HL-60/S4 (cell line): ENCODE measurements at regions not wholly inside any gene's neighbourhood (a gene's known extent, or its start where the extent isn't known, plus 50 kb on each side); places are given as distances from the start of the nearest gene placed in this dataset.

ENCODE experiments used
- in situ Hi-C: fragments of 300-500 bp; cut with MboI; formaldehyde crosslinking; loops from 2 replicates; pipeline ENCODE4 v1.14.3; 2022; ENCODE audit warnings: low sequenced_read_pairs

GRCh38 chr7:46168671-46169383, 247.8 kb upstream of the IGFBP3 start:
- in situ Hi-C loops = no loop called here

GRCh38 chr7:46168231-46168630, 247.2 kb upstream of the IGFBP3 start:
- in situ Hi-C loops = no loop called here

DNA sequence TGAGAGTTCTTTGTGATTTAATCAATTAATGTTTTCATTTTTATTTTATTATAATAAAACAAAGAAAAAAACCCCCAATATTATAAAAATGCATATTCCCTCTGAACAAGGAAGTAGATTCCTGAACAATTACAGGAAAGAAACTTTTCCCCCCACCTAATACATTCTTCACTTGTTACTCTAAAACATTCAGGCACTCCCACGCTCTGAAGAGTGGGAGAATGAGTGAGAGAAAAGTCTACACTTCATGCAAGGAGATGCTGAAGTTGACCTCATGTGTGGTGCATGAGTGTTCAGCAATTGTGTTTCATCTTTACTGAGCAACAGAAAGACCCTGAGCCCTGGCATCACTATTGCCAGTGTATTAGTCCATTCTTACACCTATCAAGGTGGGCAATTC, 244.2 kb upstream of the IGFBP3 start:
- in situ Hi-C loops = no loop called here

GRCh38 chr7:46164629-46165028, 243.6 kb upstream of the IGFBP3 start:
- in situ Hi-C loops = no loop called here

DNA sequence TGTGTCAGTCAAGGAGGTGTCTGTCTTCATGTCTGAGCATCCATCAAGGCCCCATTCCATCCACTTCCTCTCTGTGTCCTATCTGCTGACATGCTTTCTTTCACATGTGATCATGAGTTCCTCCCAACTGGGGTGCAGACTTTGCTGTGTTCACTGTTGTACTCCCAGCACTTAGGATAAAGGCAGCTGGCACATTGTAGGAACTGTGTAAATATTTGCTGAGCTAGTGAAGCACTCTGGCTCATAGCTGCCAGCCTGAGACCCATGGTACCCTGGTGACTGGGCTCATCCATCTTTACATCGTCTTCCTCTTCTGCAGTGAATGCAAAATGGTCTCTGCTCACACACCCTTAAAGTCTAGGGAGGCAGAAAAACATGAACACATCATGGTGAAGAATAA, 242.2 kb upstream of the IGFBP3 start:
- in situ Hi-C loops = no loop called here

- in situ Hi-C loops = no loop called here
These were observed 241.5 kb upstream of the IGFBP3 start for GRCh38 chr7:46162609-46163008.

DNA sequence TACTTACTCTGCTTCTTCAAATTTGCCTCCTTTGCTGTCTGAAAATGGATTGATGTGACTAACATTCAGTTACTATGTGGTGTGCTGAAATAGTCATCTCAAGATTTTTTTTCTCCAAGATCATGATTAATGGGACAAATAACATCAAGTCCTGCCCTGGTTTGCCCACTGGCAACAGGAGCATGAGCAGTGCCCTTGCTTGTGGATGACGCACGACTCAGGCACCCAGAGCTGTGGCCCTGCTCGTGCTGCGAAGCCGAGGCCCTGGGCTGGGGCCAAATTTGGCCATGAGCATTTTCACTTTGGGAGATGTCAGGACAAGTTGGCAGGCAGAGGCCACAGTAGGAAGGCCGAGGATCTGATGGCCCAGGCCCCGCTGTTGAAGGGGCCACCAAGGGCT, 239.8 kb upstream of the IGFBP3 start:
- in situ Hi-C loops = no loop called here

- in situ Hi-C loops = no loop called here
These were observed 236.9 kb upstream of the IGFBP3 start for GRCh38 chr7:46157931-46158330.

DNA sequence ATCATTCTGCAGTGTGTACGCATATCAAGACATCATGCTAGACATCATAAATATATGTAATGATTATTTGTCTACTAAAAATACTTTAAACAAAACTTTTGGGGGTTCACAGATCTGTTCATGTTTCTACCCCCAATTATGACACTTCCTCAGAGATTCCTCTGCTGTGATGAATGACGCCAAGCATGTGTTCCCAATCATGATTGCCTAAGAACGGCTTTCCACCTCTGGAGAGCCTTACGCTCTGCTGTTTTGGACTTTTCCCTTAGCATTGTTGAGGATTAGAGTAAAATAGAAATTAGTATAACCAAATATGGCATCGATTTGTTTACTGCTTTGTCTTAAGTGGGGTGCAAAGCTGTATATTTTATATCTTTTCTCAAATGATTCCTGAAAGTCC, 236.3 kb upstream of the IGFBP3 start:
- in situ Hi-C loops = no loop called here

- in situ Hi-C loops = no loop called here
These were observed 235.8 kb upstream of the IGFBP3 start for GRCh38 chr7:46156853-46157252.

GRCh38 chr7:46156086-46156485, 235.0 kb upstream of the IGFBP3 start:
- in situ Hi-C loops = no loop called here

- in situ Hi-C loops = no loop called here
These were observed 234.3 kb upstream of the IGFBP3 start for GRCh38 chr7:46155367-46155766.

GRCh38 chr7:46153951-46154787, 233.1 kb upstream of the IGFBP3 start:
- in situ Hi-C loops = no loop called here

DNA sequence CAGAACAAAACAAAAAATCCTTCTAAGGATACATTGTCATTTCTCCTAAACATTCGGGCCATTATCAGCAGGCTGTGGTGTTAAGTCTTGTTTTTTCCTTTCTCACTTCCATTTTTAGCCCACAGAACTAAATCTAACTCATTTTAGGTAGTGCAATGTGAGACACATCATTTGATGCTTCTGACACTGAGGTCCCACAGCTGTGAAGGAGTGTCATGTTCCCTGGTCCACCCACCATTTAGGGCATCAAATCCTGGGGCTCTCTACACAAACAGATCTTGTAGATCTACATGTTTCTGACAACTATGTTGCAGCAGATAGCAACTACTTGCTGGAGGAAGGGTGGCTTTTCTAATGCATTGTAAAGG, 232.5 kb upstream of the IGFBP3 start:
- in situ Hi-C loops = no loop called here

DNA sequence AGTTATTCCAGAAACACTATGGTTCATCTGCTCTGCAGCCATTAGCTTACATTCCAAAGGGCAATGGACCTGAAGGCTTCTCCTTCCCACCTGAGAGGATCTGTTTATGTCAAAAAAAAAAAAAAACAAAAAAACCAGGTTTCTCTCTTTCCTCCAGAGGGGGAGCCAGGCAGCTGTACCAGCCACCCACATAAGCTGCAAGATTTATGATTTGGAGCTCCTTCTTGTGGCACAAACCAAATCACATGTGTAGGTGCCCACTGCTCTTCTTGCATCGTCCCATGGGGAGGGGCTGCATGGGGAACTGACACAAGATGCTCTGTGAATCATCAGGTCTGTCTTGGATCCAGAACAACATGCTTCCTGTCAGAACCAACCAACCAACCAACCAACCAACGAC, 231.6 kb upstream of the IGFBP3 start:
- in situ Hi-C loops = no loop called here

DNA sequence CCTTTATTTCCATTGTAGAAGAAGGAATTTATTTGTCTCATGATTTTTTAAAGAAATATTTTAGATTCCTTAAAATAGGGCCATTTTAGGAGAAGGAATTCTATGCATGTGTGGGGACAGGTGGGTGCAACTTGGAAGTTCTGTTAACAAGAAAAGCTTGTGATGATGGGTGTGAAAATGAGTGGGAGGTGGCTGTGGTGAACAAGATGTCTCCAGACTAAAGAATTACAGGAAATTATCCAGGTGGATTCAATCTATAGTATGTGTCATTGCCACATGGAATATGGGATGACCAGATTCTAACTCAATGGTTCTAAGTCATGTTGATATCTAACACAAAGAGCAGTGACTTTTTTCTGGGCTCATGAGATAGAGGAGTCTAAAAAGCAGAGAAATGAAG, 229.6 kb upstream of the IGFBP3 start:
- in situ Hi-C loops = no loop called here

DNA sequence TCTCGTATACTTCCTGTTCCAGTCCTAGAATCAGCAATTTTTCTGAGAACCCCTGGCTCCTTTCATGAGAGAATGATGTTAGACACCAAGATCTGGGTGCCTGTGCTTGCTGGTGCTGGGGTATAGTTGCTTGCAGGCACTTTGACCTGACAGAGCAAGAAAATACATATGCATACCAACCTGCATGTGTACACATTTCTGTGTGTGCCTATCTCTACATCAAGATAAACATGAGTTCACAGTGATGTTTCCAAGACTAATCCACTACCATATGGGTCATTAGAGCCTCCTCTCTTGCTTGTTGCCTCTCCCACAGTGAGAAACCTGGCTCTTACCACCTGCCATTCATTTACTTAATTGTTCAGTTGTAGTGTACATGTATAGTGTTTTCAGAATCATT, 229.1 kb upstream of the IGFBP3 start:
- in situ Hi-C loops = no loop called here

DNA sequence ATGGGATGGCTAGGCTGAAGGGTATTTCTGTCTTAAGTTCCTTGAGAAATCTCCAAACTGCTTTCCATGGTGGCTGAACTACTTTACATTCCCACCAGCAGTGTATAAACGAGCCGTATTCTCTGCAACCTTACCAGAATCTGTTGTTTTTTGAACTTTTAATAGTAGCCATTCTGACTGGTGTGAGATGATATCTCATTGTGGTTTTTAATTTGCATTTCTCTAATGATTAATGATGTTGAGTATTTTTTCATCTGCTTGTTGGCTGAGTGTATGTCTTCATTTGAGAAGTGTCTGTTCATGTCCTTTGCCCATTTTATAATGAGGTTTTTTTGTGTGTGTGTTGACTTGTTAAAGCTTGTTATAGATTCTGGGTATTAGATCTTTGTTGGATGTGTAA, 226.8 kb upstream of the IGFBP3 start:
- in situ Hi-C loops = no loop called here

DNA sequence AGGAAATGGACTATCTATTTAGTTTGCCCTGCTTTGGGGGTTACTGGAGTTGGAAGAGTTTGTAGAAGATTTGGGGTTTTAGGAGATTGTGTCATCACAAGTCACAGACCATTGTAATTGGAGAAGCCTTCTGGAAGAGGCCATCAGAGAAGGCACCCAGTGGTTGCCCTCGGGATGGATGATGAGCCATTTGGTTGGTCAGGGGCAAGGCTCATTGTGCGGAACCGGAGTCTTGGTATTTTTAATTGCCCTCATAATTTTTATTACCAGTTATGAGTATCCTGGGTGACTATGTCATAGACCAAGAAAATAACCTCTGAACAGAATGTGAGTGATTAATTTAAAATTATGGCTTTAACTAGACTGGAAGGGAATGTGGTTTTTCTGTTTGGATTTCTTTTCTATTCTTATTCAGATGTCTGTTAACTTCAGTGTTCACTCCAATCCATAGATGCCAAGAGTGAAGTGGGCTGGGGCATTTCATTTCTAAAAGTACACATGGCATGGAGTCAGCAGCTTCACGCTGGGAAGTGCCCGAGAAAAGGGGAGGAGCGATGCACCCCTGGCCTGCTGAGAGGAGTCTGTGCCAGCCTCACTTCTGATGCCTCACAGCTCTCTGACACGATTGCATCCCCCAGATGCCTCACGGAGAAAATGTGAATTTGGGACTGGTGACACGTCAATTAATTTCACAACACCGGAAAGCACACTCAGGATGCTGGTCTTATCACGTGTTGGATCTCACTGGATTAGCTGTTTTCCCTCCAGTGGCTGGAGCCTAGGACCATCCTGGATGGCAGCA, 225.6 kb upstream of the IGFBP3 start:
- in situ Hi-C loops = no loop called here

GRCh38 chr7:46145412-46145811, 224.3 kb upstream of the IGFBP3 start:
- in situ Hi-C loops = no loop called here
